GM21576 (cell line): ENCODE measurements at regions not wholly inside any gene's neighbourhood (a gene's known extent, or its start where the extent isn't known, plus 50 kb on each side); places are given as distances from the start of the nearest gene placed in this dataset.
"Not testable (repeated sequence)": the region's sequence is repeated elsewhere in the genome, so short reads cannot be mapped to it uniquely, and the experiment has no call there.

ENCODE experiments used
- ATAC-seq: cut with Tn5 transposase; IDR thresholded peaks from one replicate; pipeline ENCODE4 v1.9.1; 2021; ENCODE audit warnings: mild to moderate bottlenecking, moderate library complexity; ENCODE audit not compliant: unreplicated experiment

- no peak for ATAC-seq
Observed at GRCh38 chr9:29176786-29177185, 1603.5 kb upstream of the C9orf72 start.

GRCh38 chr9:29183971-29184370, 1610.7 kb upstream of the C9orf72 start:
- no peak for ATAC-seq

- not testable (repeated sequence) for ATAC-seq
Observed at GRCh38 chr9:29188771-29189170, 1615.5 kb upstream of the C9orf72 start.

DNA sequence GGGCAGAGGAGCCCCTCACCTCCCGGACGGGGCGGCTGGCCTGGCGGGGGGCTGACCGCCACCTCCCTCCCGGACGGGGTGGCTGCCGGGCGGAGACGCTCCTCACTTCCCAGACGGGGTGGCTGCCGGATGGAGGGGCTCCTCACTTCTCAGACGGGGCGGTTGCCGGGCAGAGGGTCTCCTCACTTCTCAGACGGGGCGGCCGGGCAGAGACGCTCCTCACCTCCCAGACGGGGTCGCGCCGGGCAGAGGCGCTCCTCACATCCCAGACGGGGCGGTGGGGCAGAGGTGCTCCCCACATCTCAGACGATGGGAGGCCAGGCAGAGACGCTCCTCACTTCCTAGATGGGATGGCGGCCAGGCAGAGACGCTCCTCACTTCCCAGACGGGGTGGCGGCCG, 1615.9 kb upstream of the C9orf72 start:
- ATAC-seq, result not testable (repeated sequence)

- ATAC-seq, result no peak
Observed at GRCh38 chr9:29198861-29199260, 1625.6 kb upstream of the C9orf72 start.

DNA sequence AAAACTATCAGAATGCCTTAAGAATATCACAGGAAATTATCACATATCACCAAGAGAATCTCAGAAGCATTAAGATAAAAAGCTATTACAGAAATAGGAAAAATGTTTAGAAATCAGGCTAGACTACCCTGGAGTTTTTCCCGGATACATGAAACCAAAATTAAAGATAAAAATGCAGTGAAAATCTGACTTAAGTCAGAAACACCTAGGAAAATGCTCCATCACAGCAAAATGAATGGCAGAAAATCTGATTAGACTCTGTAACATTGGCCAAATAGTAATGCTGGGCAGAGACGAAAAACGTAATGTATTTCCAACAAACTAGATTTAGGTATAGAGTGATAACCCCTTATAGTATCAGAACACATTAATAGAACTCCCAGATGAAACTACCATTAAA, 1626.7 kb upstream of the C9orf72 start:
- ATAC-seq, result no peak

DNA sequence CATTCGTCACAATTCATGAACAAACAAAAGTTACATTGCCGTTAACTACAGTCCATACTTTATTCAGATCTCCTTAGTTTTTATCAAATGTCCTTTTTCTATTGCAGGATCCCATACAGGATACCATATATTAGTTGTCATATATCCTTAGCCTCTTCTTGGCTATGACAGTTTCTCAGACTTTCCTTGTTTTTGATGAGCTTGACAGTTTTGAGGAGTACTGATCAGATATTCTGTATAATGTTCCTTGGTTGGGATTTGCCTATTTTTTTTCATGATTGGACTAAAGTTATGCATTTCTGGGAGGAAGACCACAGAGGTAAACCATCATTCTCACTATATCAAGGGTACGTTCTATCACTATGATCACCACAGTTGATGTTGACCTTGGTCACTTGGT, 1627.4 kb upstream of the C9orf72 start:
- ATAC-seq, result no peak

- no peak for ATAC-seq
Observed at GRCh38 chr9:29203244-29203930, 1630.1 kb upstream of the C9orf72 start.

DNA sequence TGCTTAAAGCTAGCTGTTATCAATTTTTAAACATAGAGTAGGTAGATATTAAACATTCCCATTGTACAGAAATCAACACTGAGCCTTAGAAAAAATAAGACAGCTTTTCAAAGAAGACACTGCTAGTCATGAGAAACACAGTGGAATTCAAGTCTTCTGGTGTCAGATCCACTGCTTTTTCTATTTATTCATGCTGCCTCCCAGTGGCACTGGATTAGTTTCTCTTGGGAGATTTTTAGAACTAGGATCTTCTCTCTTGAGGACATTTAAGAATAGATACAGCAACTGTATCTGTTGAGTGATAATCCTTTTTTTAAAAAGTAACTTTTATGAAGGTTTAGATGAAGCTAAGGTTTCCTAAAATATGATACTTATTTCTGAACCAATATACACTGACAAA, 1635.4 kb upstream of the C9orf72 start:
- ATAC-seq, result no peak

DNA sequence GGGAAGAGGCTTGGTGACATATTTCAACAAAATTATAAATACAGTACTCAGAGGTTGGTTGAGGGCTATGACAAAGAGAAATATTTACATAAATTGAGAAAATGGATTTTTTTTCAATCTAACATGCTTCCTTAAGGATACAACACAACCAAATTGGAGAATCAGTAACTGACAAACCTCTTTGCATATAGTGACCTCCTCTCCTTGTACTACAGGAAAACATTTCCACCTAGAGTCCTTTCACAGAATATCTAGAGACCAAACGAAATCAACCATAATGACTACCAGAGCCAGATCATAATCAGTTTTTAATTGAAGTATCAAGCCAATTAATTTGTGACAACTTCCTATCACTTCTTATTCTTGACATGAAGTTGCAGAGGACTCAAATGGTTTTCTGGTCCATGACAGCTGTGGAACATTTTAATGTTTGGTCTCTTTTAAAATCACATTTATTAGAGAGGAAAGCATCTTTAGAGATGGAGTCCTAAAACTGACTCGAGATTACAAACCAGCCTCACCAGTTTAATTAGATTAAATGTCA, 1636.5 kb upstream of the C9orf72 start:
- no peak for ATAC-seq

DNA sequence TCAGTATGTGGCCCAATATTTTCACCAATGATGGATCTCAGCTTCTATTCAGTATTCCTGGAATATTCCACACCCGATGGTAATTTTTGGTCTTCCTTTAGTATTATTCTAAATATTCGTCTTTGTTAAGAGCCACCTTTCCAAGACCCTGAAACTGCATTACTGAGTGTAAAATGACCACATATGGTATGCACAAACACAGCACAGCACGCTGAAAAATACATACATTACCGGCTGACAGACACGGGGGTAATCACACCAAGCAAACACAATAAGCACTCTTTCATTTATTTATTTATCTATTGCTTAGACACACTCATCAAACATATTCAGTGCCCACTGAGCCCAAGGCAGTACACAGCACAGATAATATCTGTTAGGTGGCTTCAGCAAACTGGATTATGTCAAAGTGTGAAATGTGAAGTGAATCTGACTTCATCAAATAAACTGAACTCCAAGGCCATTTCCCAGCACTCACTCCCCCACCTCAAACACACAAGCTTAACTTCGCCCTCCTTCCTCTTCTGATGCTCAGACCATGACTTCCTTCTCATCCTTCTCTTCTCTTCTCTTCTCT, 1637.8 kb upstream of the C9orf72 start:
- no peak for ATAC-seq

DNA sequence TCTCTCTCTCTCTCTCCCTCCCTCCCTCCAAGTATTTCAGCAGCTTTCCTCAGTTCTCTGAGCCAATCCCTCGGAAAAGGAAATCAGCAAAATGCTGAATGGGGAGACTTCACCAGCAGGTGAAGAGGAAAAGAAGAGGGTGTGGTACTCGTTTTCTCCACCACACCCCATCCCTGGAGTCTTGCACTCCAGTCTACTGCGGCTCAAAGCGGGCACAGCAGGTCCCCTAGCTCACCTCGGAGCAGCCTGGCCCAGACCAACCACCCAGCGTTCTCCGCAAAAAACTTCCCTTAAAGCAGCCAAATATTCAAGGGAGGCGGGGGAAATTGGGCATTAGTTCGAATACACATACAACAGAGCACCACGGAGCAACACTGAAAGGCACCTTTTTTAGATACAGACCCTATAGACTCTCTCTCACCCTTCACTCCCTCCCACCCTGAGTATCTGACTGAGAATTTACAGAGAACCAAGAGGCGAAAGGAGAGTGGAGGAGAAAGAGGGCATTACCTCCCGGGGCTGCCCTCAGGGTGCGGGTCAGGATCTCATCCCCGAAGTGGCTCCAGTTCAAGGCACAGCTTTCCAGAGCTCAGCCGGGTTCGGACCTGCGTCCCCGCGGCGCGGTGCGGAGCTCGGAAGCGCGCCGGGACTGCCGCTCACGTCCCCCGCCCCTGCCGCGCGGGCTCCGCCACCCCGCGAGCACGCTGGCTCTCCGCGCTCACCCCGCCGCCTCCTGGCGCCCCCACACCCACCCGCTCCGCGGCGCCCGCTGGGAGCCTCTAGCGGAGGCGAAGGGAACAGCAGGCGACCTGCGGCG, 1638.5 kb upstream of the C9orf72 start:
- ATAC-seq, result peak; percentile 86

- ATAC-seq, result no peak
Observed at GRCh38 chr9:29212397-29213387, 1639.4 kb upstream of the C9orf72 start.

DNA sequence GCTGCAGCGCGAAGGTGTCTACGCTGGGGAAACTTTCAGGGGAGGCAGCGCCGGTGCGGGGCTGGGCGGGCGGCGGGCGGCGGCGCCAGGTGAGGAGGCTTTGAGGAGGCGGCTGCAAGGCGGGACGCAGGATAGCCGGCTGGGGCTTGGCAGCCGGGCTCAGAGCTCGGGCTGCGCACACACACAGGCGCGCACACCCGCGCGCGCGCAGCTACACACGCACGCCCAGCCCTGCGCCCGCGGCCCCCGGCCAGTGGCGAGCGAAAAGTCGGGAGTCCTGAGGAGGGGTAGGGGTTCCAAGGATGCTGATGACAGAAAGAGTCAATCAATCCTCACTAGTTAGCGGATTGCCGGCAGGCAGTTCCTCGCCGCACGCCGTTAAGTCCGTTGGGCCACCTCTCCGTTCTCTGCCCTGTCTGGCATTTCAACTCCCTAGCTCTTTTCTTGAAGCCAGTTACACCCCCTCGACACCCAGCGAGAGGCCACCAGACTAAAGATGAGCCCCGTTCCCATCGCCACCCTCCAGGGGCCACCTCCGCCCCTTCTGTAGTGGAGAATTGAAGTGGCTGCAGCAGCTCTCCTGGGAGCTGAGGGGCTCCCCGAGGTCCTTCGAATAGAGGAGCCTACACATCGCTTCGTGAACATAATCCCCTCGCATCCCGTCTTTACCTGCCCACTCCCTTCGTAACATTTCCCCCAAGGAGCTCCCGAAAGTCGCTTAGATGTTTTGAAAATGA, 1640.3 kb upstream of the C9orf72 start, which contains the start of gene LINGO2:
Gene LINGO2 (minus strand): TSS at position 185 of the 737 bp plus-strand sequence.
- no peak for ATAC-seq

GRCh38 chr9:29214154-29214689, 1640.9 kb upstream of the C9orf72 start:
- ATAC-seq, result no peak

DNA sequence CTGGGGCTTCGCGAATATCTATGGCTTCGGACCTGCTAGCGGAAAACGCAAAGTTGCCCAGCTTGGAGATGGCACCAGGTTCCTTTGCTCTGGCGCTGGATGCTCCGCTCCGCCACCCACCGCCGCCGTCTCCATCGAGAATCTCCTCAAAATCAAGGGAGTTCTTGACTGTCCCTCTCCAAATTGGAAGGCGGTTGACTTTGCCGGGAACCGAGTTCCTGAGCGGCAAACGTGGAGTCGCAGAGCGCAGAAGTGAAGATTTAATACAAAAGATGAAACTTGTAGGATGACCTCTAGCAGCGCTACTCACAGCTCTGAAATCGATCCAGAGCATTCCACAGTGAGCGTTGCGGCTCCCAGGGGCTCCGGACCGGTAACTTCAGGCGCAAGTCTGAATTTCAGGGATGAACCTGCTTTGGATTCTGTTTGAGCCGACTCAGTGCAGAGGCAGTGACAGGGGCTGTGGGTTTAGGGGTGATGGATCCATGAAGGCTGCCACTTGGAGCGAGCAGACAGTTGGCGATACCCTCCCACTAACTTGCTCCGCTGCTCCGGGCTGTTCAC, 1641.5 kb upstream of the C9orf72 start:
- no peak for ATAC-seq

DNA sequence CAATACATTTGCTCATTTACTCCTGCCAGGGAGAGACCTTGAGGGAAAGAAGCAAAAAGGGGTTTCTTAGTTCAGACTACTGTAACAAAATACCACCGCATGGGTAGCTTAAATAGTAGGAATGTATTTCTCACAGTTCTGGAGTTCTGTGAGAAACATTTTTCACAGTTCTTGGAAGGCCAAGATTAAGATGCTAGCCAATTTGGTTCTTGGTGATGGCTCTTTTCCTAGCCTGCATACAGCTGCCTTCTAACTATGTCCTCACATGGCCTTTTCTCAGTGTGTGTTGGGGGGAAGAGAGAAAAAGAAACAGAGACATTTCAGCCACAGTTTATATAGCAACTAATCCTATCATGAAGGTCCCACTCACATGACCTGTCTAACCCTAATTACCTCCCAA, 1644.7 kb upstream of the C9orf72 start:
- ATAC-seq, result no peak

- ATAC-seq, result no peak
Observed at GRCh38 chr9:29220596-29221251, 1647.4 kb upstream of the C9orf72 start.

DNA sequence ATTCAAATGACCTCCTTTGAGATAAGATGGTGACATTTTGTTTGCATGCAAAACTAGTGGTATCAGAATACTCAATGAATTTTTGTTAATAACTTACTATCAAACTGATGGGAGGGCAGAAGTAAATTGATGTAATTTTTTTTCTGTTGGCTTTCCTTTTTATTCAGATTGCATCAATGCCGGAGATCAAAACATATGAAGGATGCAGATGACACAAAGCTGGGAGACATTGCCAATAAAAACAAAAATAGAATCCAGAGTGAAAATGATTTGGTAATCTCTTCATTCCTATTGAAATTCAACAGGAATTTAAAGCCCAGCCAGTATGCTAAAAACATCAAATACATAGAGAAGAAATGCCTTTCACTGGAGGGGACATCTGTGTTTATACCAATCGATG, 1655.3 kb upstream of the C9orf72 start:
- ATAC-seq, result no peak
